GM21529 (cell line): ENCODE measurements at regions not wholly inside any gene's neighbourhood (a gene's known extent, or its start where the extent isn't known, plus 50 kb on each side); places are given as distances from the start of the nearest gene placed in this dataset.
A peak's percentile ranks its signal among the peaks of the same experiment; 100 is the strongest.
"Not testable (repeated sequence)": the region's sequence is repeated elsewhere in the genome, so short reads cannot be mapped to it uniquely, and the experiment has no call there.

Experiments used
- ATAC-seq: cut with Tn5 transposase; IDR thresholded peaks from one replicate; pipeline ENCODE4 v1.9.1; 2021; ENCODE audit not compliant: unreplicated experiment

DNA sequence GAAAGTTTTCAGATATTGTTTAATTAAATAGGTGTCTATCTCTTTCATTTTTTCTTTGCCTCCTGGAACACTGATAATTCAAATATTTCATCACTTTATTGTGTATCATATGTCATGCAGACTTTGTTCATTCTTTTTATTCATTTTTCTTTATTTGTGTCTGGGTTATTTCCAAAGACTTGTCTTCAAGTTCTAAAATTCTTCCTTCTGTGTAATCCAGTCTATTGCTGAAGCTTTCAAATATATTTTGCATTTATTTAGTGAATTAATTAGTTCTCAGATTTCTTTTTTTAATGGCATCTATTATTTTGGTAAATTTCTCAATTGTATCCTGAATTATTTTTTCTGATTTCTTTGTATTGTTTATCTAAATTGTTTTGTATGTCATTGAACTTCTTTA, 70.1 kb downstream of the ZNF330 start:
- ATAC-seq: no peak

DNA sequence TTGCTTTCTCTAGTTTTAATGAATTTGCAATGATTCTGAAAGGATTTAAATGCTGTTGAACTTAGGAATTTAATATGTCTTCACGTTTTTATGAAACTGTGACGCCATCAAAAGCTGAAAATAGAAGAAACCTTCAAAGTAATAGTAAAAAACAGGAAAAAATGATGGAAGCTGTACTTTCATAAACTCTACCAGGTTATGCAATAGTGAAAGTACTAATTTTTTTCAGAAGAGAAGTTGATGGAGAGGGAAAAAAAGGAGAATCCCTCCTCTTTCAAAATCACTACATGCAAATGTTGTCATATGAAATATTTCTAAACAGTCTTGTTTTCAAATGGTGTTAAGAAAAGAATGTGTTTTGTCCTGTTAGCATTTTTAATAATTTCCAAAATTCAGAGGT, 73.6 kb downstream of the ZNF330 start:
- no peak for ATAC-seq

DNA sequence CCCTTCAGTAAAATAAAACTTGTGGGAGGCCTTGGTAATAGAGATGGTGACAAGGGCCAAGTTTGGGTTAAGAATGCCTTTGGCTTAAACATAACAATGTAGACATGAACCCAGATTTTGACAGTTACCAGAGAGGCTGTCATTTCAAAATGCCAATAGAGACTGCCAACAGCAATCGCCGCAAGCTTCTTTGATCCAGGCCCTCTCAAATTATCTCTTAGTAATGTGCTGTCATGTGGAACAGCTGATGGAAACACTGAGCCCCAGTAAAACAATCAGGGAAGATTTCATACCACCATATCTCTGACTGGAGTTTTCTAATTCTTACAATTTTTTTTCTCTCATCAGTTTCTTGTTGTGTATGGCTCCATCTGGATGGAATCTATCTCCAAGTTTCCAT, 80.5 kb downstream of the ZNF330 start:
- ATAC-seq: no peak

DNA sequence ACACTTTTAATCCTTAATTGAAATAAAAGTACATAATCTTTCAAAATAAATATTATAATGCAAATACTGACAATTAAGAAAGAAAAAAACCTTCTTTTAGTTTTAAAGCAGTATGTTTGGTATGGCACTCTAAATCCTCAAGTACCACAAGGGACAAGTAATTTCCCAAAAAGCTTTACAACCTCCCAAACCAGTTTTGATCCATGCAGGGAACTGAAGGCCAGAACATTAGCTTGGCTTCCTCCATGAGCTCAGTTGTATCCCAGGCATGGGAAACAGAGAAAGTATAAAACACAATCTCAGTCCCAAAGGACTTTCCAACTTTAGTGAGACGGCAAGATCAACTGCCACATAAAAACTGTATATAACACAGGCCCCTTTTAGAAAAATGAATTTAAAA, 82.2 kb downstream of the ZNF330 start:
- ATAC-seq: no peak

DNA sequence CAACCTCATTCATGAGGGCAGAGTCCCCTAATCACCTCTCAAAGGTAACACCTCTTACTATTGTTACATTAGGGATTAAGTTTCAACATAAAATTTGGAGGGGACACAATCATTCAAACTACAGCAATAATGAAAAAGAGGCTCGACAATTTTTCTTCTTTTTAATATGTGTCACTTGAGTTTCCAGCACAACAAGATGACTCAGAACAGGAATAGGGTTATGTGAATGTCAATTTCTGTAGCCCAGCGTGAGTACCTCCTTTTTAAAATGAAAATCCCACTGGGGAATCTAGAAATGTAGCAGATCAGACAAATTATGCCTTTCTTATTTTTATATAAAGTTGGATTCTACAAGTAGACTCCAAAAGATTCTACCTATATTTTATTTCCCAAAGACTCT, 83.7 kb downstream of the ZNF330 start:
- ATAC-seq: no peak

DNA sequence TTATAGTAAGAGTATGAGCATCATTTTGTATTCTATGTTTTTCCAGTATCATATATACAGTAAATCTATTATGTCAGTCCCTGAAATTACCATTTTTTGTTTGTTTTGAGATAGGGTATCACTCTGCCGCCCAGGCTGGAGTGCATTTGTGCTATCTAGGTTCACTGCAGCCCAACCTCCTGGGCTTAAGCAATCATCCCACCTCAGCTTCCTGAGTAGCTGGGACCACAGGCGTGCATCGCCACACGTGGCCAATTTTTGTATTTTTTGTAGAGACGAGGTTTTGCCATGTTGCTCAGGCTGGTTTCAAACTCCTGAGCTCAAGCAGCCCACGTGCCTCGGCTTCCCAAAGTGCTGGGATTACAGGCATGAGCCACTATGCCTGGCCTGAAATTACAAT, 85.6 kb downstream of the ZNF330 start:
- no peak for ATAC-seq

DNA sequence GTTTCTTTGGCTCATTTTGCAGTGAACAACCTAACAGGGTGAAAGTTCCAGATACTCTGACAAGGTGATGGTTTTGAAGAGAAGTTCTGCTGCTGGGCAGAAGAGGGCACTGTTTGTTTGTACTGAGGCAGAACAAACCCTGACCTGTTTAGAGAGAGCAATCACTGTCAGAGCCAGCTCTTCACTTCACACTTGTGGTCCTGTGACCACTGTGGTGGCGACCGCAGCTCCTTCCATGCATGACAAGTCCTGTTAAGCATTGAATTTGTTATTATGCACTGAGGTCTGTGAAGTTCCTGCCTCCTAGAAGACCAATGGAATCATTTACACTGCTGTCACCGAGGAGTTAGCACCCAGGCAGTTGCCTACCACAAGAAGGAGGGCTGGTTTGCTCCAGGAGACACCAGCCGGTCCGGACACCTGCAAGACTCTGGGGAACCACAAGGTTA, 86.6 kb downstream of the ZNF330 start:
- peak; percentile 98 for ATAC-seq

DNA sequence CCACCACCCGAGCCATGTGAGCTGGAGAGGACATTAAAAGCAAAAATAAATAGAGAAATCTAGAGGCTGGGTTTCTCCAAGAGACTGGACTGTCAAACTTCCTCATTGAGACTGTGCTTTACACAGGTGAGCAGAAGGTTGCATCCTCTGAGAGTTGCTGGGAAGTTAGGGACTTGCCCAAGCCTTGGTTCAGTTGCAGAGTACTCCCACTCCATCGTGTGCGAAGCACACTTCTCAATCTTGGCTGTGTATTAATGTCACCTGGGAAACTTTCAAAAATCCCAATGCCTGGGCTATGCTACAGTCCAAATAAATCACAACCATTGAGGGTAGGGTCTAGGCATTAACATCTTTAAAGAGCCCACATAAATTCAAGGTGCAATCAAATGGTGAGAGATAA, 89.2 kb downstream of the ZNF330 start:
- peak; percentile 35 for ATAC-seq

DNA sequence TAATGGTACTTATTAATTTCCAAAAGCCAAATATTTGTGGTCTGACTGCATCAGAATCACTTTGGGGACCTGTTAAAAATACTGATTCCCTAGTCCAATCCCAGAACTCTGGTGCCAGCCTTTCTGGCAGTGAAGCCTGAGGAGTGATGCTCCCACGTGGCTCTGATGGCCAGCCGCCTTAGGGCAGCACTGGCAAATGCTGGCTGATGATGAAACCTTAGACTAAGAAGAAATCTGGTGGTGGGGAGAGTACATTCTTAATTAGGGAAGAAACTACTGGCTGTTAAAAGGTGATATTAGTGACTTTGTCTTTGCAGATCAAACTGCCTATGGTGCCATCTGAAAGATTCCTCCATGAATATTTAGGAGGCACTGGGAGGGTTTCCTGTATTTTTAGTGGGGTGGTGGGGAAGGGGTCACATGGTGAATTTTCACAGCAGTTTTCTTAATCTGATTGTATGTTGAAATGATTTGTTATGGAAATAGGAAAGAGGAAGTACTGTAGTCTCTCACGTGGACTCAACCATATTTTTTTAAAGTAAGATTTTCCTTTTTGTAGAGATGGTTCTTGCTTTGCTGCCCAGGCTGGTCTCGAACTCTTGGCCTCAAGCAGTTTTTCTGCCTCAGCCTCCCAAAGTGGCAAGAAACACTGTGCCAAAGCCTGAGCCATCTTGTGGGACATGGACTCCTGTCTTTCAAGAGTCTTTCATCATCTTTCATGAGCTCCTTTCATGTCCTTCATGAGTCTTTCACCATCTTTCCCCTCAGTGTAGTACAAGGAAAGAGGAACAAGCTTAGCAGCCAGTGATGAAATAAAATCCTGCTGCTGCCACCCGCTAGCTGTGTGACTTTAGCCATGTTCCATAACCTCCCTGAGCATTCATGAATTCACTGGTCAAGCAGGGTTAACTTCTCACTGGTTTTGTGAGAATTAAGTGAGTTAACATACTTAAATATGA, 90.8 kb downstream of the ZNF330 start:
- no peak for ATAC-seq

DNA sequence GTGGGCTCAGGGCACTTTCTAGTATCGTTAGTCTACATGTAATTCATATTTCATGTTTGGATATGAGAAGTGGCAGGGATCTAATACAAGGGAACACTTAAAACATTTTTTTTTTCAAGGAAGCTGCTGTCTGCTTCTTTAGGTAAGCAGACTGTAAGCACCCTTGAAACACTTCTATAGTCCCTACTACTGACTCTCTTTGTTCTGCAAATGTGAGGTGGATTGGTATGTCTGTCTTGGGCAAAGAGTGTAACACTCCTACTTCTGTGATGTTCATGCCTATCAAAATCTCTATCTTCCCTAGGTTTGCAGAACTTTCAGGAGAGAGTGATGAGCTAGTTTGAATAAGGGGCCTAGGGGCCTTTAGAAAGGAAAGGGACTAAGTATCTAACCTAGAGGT, 93.9 kb downstream of the ZNF330 start:
- ATAC-seq: no peak

DNA sequence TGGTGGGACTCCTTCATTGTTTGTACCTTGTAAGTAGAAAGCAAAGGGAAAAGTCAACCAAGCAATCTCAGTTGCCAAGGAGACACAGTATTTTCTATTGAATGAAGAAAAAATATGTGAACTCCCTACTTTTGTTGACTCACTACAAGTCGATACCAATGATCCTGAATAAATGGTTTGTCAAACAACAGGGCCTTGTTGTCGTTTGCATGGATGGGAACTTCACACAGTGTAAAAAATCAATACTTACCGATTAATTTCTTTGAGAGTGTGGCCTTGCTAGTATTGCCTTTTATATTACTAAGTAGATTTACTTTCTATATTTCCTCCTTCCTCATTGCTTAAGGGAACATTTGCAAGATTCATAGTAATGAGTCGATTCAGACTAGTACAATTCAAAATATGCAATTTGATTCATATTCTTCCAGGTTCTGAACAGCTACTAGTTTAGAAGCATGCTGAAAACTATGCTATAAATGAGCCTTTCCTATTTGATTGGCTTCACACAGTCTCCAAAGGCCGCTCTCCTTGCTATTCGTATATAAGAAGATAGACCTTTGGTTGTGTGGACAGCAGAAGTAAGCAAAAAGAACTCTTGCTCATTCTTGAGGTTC, 108.0 kb downstream of the ZNF330 start:
- no peak for ATAC-seq

DNA sequence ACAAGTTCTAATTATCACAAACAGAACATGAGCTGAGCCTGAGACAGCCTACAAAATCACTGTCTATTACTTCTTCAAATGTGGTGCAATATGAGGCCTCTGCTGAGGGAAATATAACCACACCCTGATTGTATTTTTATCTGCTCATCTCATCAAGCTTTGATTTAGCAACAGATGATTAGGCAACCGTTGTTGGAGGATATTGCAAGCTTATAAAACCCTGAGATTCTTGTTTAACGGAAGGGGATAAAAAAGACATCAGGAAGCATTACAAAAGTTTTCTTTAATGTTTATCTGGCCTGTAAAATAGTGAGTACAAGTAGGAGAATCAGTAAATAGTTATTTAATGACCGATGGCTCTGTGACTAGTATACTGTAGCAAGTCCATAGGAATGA, 108.5 kb downstream of the ZNF330 start:
- ATAC-seq: no peak

DNA sequence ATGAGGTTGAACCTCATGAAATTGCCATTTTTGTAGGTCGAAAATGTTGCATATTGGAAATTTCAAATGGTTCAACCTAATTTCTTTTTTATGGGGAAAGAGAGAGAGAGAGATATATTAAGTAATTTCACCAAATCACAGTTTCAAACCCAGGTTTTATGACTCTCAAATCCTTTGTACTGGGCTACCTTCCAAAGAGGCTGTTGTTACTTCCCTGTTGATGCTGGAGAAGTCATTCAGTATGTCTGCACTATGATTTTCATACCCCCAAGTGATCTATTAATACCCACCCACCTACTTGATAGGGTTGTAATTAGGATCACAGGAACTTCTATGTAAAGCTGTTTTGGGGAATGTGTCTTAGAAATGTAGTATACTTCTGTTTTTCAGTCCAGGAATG, 109.9 kb downstream of the ZNF330 start:
- ATAC-seq: no peak

DNA sequence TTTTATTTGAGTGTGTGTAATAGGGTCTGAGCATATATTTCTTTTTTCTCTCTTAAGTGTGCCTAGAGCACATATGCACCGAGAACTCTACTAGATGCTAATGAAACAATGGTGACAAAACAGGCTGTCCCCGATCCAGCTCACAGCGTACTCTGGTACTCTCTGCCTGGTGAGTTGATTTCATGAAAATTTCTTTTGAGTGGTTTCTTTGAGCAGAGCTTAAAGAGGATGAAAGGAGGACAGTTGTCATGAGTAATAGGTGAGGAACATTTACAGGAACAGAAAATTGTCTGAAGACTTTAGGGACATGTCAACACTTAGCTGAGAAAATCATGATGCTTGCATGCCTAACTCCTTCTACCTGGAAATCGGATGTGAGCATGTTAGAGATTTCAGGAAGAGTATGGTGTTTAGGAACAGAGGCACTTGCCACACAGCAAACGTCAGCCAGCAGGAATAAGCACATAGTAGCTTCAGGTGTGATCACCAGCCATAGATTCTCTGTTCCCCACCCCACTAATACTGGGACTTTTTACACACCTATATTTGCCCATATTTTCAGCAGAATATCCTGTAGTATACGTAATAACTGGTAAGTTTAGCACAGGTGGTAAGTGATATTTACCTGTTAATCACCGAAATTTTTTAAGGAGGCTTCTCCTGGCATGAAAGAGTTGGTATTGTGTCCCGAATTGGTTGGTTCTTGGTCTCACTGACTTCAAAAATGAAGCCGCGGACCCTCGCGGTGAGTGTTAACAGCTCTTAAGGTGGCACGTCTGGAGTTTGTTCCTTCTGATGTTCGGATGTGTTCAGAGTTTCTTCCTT, 111.1 kb downstream of the ZNF330 start:
- no peak for ATAC-seq

DNA sequence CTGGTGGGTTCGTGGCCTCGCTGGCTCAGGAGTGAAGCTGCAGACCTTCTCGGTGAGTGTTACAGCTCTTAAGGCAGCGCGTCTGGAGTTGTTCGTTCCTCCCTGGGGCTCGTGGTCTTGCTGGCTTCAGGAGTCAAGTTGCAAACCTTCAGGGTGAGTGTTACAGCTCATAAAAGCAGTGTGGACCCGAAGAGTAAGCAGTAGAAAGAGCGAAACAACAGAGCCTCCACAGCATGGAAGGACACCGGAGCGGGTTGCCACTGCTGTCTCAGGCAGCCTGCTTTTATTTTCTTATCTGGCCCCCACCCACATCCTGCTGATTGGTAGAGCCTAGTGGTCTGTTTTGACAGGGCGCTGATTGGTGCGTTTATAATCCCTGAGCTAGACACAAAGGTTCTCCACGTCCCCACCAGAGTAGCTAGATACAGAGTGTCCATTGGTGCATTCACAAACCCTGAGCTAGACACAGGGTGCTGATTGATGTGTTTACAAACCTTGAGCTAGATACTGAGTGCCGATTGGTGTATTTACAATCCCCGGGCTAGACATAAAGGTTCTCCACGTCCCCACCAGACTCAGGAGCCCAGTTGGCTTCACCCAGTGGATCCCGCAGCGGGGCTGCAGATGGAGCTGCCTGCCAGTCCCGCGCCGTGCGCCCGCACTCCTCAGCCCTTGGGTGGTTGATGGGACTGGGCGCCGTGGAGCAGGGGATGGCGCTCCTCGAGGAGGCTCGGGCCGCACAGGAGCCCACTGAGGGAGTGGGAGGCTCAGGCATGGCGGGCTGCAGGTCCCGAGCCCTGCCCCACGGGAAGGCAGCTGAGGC, 111.9 kb downstream of the ZNF330 start:
- not testable (repeated sequence) for ATAC-seq

DNA sequence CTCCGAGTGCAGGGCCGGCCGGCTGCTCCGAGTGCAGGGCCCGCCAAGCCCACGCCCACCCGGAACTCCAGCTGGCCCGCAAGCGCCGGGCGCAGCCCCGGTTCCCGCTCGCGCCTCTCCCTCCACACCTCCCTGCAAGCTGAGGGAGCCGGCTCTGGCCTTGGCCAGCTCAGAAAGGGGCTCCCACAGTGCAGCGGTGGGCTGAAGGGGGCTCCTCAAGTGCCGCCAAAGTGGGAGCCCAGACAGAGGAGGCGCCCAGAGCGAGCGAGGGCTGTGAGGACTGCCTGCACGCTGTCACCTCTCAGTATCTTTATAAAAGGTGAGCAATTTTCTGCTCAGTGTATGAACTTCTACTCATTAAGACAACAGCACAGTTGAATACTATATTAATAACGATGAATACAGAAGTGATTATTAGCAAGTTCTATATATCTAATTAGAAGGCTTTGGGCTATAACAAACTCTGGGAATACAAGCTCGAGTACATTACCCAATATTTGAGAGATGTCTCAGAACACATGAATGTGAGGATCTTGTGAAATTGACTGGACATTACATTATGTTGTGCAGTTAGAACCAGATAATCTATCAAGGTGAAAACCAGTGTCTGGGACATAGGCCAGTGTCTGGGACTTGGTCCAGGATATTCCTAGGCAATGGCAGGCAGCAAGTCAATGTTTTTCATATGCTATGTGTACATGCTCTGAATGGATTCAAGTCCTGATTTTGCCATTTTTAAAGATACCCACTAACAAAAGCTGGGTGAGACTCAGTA, 112.9 kb downstream of the ZNF330 start:
- ATAC-seq: not testable (repeated sequence)

DNA sequence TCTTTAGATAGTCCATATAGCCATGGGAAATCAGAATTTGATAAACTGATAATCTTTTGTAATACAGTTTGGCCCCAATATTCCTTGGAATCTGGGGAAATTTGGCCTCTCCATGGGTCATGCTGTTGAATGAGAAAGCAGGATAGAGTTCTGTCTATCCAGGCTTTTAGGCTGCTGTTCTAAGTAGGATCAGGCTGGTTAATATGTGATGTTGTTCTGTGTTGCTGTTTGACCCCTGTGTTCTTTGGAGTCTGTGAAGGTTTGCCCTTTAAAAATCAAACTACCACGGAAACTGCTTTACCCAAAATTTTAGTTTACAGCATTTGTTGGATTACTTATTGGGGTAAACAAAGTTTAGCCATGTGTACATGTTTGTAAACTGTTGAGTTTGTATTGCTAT, 114.5 kb downstream of the ZNF330 start:
- no peak for ATAC-seq

DNA sequence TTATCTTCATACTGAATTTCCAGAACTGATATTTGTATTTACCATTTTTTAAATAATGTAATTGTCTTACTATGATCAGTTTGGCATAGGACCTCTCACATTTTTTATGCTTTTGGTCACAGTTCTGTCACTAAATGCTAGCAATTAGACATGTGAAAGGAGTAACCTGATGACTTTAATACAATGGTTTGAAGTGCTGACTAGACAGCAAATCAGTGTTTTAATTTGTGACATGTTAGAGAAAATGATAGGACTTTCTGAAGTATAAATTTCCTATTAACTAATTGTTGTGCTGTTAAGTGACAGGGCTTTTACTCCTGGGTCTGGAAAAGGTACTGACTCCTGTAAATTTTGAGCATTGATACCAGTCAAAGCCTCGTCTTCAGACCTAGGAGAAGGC, 117.5 kb downstream of the ZNF330 start:
- no peak for ATAC-seq

DNA sequence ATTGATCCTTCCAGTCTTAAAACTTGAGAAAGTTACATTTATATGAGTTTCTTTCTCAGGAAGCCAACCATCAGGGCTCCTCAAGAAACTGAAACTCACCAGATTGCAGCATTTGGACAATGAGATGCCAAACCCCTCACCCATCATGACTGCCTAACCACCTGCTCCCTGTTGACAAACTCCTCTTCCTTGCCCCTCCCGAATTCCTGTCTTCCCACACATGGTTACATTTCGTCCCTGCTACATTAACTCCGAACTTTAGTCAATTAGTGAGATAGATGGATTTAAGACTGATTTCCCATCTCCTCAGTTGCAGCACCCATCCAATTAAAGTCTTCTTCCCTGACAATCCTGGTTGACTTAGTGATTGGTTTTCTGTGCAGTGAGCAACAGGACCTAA, 118.7 kb downstream of the ZNF330 start:
- no peak for ATAC-seq

DNA sequence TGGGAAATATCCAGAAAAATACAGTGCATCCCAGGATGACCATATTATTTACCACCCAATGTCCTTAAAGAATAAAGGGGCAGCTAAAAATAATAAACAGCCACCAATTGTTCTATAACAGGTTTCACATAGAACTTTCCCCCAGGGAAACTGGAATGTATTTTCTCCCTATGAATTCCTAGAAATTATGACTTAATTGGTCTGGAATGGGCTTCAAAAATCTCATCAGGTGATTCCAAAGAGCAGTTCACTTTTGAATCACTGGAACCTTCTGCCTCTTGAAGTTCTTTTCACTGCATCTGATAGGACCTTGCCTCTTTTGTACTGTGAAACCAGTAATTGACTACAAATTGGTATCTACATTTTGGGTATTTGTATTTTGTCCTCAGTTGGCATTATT, 119.3 kb downstream of the ZNF330 start:
- no peak for ATAC-seq
